H1 (cell line): ENCODE measurements at regions not wholly inside any gene's neighbourhood (a gene's known extent, or its start where the extent isn't known, plus 50 kb on each side); places are given as distances from the start of the nearest gene placed in this dataset.

Experiments
- CTCF ChIA-PET: fragments of 300-600 bp; sonication (Branson Sonifier 250); formaldehyde crosslinking; loops from one replicate; lab custom pipeline; 2021; ENCODE audit not compliant: partially characterized antibody; lab: Charles Lee
- POLR2A ChIA-PET: fragments of 300-600 bp; sonication (Branson Sonifier 250); formaldehyde crosslinking; loops from one replicate; lab custom pipeline; 2021; ENCODE audit warnings: inconsistent platforms; ENCODE audit not compliant: partially characterized antibody; lab: Charles Lee
- DNase-seq, 2 experiments: peaks; one replicate each; pipeline versions ENCODE4 v3.0.0 to v3.0.0-alpha.2; 2010 to 2022; ENCODE audit warnings: low spot score in 2 of 2, low read depth in 1 of 2, mixed read lengths in 1 of 2
- FAIRE-seq: peaks from 2 replicates; lab custom pipeline; 2011; peaks lifted over from hg19 to GRCh38; lab: Jason Lieb, UNC
- H2AFZ ChIP-seq: 2 replicates; pipeline ENCODE4 v1.8.1; 2012; ENCODE audit warnings: low read length, inconsistent platforms
- H2AK5ac ChIP-seq: 2 replicates; pipeline ENCODE4 v1.6.1; 2013; ENCODE audit warnings: low read depth, low read length
- H2BK120ac ChIP-seq: replicated peaks from 2 replicates; pipeline ENCODE3; 2013; ENCODE audit warnings: low read depth, low read length, inconsistent platforms
- H2BK12ac ChIP-seq: 2 replicates; pipeline ENCODE4 v1.6.1; 2013; ENCODE audit warnings: low read depth, low read length
- H2BK15ac ChIP-seq: 2 replicates; pipeline ENCODE4 v1.6.1; 2013; ENCODE audit warnings: low read length
- H2BK20ac ChIP-seq: 2 replicates; pipeline ENCODE4 v1.6.1; 2013; ENCODE audit warnings: low read length
- H2BK5ac ChIP-seq: 2 replicates; pipeline ENCODE4 v1.6.1; 2013; ENCODE audit warnings: low read depth, low read length
- H3K14ac ChIP-seq: 2 replicates; pipeline ENCODE4 v1.6.1; 2013; ENCODE audit warnings: inconsistent platforms; ENCODE audit not compliant: insufficient read length
- H3K18ac ChIP-seq: 2 replicates; pipeline ENCODE4 v1.6.1; 2013; ENCODE audit warnings: low read length; ENCODE audit errors: extremely low read depth
- H3K23ac ChIP-seq: 2 replicates; pipeline ENCODE4 v1.6.1; 2013; ENCODE audit warnings: inconsistent platforms; ENCODE audit not compliant: insufficient read length
- H3K23me2 ChIP-seq: 2 replicates; pipeline ENCODE4 v1.6.1; 2013; ENCODE audit warnings: low read depth, low read length
- H3K27ac ChIP-seq: 2 replicates; pipeline ENCODE4 v1.6.1; 2011; ENCODE audit warnings: low read depth, low read length, inconsistent platforms
- H3K27me3 ChIP-seq, 4 experiments: replicated peaks in 1 of 4; 1 replicate in 1 of 4; 2 replicates in 3 of 4; pipeline versions ENCODE4 v1.6.1 to v1.8.1; 2011 to 2013; ENCODE audit warnings: low read length in 3 of 4, mild to moderate bottlenecking in 3 of 4, inconsistent platforms in 2 of 4, mixed read lengths in 2 of 4, moderate library complexity in 1 of 4; ENCODE audit not compliant: control insufficient read depth in 3 of 4, insufficient read depth in 3 of 4; ENCODE audit errors: extremely low read depth in 1 of 4
- H3K36me3 ChIP-seq, 4 experiments: 2 replicates each; pipeline versions ENCODE4 v1.6.1 to v1.8.1; 2011 to 2013; ENCODE audit warnings: mild to moderate bottlenecking in 4 of 4, low read length in 3 of 4, moderate library complexity in 2 of 4, control low read depth in 1 of 4, inconsistent platforms in 1 of 4; ENCODE audit not compliant: insufficient read depth in 4 of 4, control insufficient read depth in 2 of 4
- H3K4ac ChIP-seq: replicated peaks from 2 replicates; pipeline ENCODE3; 2013; ENCODE audit warnings: low read length, low read depth, mixed read lengths, inconsistent platforms; ENCODE audit not compliant: insufficient read length
- H3K4me1 ChIP-seq, 4 experiments: replicated peaks in 1 of 4; 1 replicate in 1 of 4; 2 replicates in 3 of 4; pipeline versions ENCODE4 v1.6.1 to v1.8.1; 2011 to 2013; ENCODE audit warnings: low read length in 3 of 4, inconsistent platforms in 2 of 4, mixed read lengths in 1 of 4; ENCODE audit not compliant: insufficient read depth in 4 of 4, control insufficient read depth in 3 of 4
- H3K4me2 ChIP-seq, 2 experiments: 2 replicates each; pipeline versions ENCODE4 v1.6.1 to v1.8.1; 2011 to 2013; ENCODE audit warnings: low read depth in 2 of 2, low read length in 2 of 2, control low read depth in 1 of 2, inconsistent platforms in 1 of 2, mild to moderate bottlenecking in 1 of 2; ENCODE audit not compliant: insufficient read depth in 1 of 2
- H3K4me3 ChIP-seq, 4 experiments: fragments of 200-600, 300-600 bp in 1 of 4; sonication (generic), shearing (Covaris generic), sonication (Bioruptor Twin) in 1 of 4; 2 replicates each; pipeline versions ENCODE4 v1.5.1 to v1.8.1; 2011 to 2016; ENCODE audit warnings: low read length in 4 of 4, low read depth in 3 of 4, control low read depth in 2 of 4, inconsistent platforms in 2 of 4, mild to moderate bottlenecking in 2 of 4, mixed read lengths in 1 of 4, moderate library complexity in 1 of 4; ENCODE audit not compliant: insufficient read depth in 2 of 4; ENCODE audit errors: extremely low read depth in 1 of 4
- H3K56ac ChIP-seq: replicated peaks from 2 replicates; pipeline ENCODE3; 2013; ENCODE audit warnings: low read depth, mild to moderate bottlenecking, mixed read lengths, low read length, inconsistent platforms; ENCODE audit not compliant: insufficient read length
- H3K79me1 ChIP-seq: 2 replicates; pipeline ENCODE4 v1.6.1; 2013; ENCODE audit warnings: low read depth, low read length, control low read depth
- H3K79me2 ChIP-seq, 2 experiments: 2 replicates each; pipeline versions ENCODE4 v1.6.1 to v1.8.1; 2012 to 2013; ENCODE audit warnings: low read length in 2 of 2, mild to moderate bottlenecking in 2 of 2, inconsistent platforms in 1 of 2; ENCODE audit not compliant: insufficient read depth in 2 of 2, control insufficient read depth in 1 of 2
- H3K9ac ChIP-seq, 4 experiments: replicated peaks in 1 of 4; 1 replicate in 1 of 4; 2 replicates in 3 of 4; pipeline versions ENCODE4 v1.6.1 to v1.8.1; 2011 to 2013; ENCODE audit warnings: low read depth in 3 of 4, low read length in 3 of 4, control low read depth in 2 of 4, mild to moderate bottlenecking in 2 of 4, moderate library complexity in 2 of 4, inconsistent platforms in 1 of 4; ENCODE audit errors: extremely low read depth in 1 of 4
- H3K9me3 ChIP-seq, 2 experiments: 2 replicates each; pipeline versions ENCODE4 v1.6.1 to v1.8.1; 2012 to 2013; ENCODE audit warnings: mild to moderate bottlenecking in 2 of 2, moderate library complexity in 2 of 2, control low read depth in 1 of 2, inconsistent platforms in 1 of 2, low read depth in 1 of 2, low read length in 1 of 2, mixed read lengths in 1 of 2; ENCODE audit not compliant: insufficient read depth in 2 of 2
- H4K20me1 ChIP-seq, 2 experiments: replicated peaks in 1 of 2; 2 replicates each; pipeline versions ENCODE3 to v1.8.1; 2011 to 2013; ENCODE audit warnings: inconsistent platforms in 2 of 2, low read length in 2 of 2, mild to moderate bottlenecking in 1 of 2; ENCODE audit not compliant: insufficient read depth in 2 of 2, control insufficient read depth in 1 of 2
- H4K5ac ChIP-seq: 2 replicates; pipeline ENCODE4 v1.6.1; 2013; ENCODE audit warnings: low read length, low read depth, mixed read lengths, inconsistent platforms; ENCODE audit not compliant: insufficient read length
- H4K8ac ChIP-seq: 2 replicates; pipeline ENCODE4 v1.8.0; 2013; ENCODE audit warnings: mild to moderate bottlenecking, moderate library complexity, low read length, inconsistent platforms; ENCODE audit not compliant: insufficient read depth; ENCODE audit errors: extremely low read depth
- H4K91ac ChIP-seq: replicated peaks from 2 replicates; pipeline ENCODE3; 2013; ENCODE audit warnings: low read length, mixed read lengths, inconsistent platforms; ENCODE audit not compliant: insufficient read length
- ASH2L ChIP-seq: fragments of 200-600, 300-600 bp; sonication (generic); IDR thresholded peaks from one replicate; pipeline ENCODE4 v1.7.1; 2017; ENCODE audit warnings: low read length
- BACH1 ChIP-seq: IDR thresholded peaks from 2 replicates; pipeline ENCODE4 v1.6.1; 2012; ENCODE audit warnings: low read length, improper control_type of control experiment
- BCL11A ChIP-seq, 2 experiments: IDR thresholded peaks; one replicate each; pipeline ENCODE4 v1.6.1; 2011; ENCODE audit warnings: low read depth in 2 of 2, low read length in 2 of 2, mild to moderate bottlenecking in 2 of 2
- CHD1 ChIP-seq: IDR thresholded peaks from 2 replicates; pipeline ENCODE4 v1.6.1; 2012; ENCODE audit warnings: low read depth, low read length, improper control_type of control experiment
- EP300 ChIP-seq, 2 experiments: IDR thresholded peaks; 1 replicate in 1 of 2; 2 replicates in 1 of 2; pipeline ENCODE4 v1.6.1; 2011 to 2012; ENCODE audit warnings: low read depth in 2 of 2, low read length in 2 of 2, mild to moderate bottlenecking in 2 of 2, borderline replicate concordance in 1 of 2, inconsistent platforms in 1 of 2, moderate library complexity in 1 of 2
- PHF8 ChIP-seq: fragments of 200-600 bp; sonication (generic); conservative IDR thresholded peaks from 2 replicates; pipeline ENCODE4 v1.7.1; 2012; ENCODE audit warnings: low read depth, mild to moderate bottlenecking, inconsistent platforms, low read length, moderate library complexity
- SAP30 ChIP-seq: fragments of 300-600 bp; sonication (generic); IDR thresholded peaks from 2 replicates; pipeline ENCODE4 v1.7.1; 2012; ENCODE audit warnings: low read length, moderate library complexity, mild to moderate bottlenecking, inconsistent platforms; ENCODE audit not compliant: insufficient read depth, insufficient replicate concordance
- SIN3A ChIP-seq, 2 experiments: IDR thresholded peaks in 1 of 2; conservative IDR thresholded peaks in 1 of 2; 2 replicates each; pipeline ENCODE4 v1.6.1; 2011 to 2012; ENCODE audit warnings: low read length in 2 of 2, improper control_type of control experiment in 1 of 2, low read depth in 1 of 2, mild to moderate bottlenecking in 1 of 2
- SIRT6 ChIP-seq: IDR thresholded peaks from one replicate; pipeline ENCODE4 v1.7.1; 2012; ENCODE audit warnings: low read length, inconsistent platforms
- TCF12 ChIP-seq: IDR thresholded peaks from 2 replicates; pipeline ENCODE4 v1.6.1; 2011; ENCODE audit warnings: low read depth, mild to moderate bottlenecking, low read length
- WGBS, 2 experiments: shearing (Covaris generic) in 1 of 2; methylation state at CpG; one replicate each; pipeline versions ENCODE4 v1.1.6 to v1.1.7; 2013 to 2015; ENCODE audit warnings: low lambda C conversion rate in 2 of 2, mixed read lengths in 2 of 2, inconsistent platforms in 1 of 2, low coverage in 1 of 2, missing lambda C conversion rate in 1 of 2; ENCODE audit not compliant: insufficient replicate concordance in 2 of 2, insufficient coverage in 1 of 2, insufficient read length in 1 of 2; ENCODE audit errors: extremely low coverage in 1 of 2, missing lambda C conversion rate in 1 of 2; 5-methylcytosine and 5-hydroxymethylcytosine counted together
- TF ChIP-seq, protein P1 (sequence below): IDR thresholded peaks from 2 replicates; pipeline ENCODE4 v1.6.1; 2011; ENCODE audit warnings: low read depth, mild to moderate bottlenecking, low read length; ENCODE audit not compliant: insufficient read depth
- TF ChIP-seq, protein P2 (sequence below): IDR thresholded peaks from 2 replicates; pipeline ENCODE4 v1.6.1; 2011; ENCODE audit warnings: low read length, improper control_type of control experiment

DNA sequence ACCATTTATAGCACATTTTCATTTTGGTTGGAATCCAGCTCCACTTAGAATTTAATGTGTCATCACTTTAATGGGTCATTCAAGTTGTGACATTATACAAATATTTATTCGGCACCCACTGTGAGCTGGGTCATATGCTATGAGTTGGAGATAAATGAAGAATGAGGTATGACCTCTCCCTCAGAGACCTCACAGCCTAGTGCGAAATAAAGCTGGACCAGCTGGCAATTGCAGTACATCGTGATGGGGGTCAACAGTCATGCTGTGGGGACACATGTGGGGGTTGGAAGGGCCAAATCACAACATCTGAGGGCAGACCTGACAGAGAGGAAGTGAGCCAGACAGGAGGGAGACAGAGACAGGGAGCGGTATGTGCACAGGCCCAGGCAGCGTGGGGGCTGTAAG is 175.4 kb downstream of the MAIP1 start:
- Histone ChIP-seq H3K9ac (no peak overlapping the region), H3K4me3 (no peak overlapping the region), H3K18ac (no peak overlapping the region), H3K4me1 (peaks cover 0 to under 1% (median 0%) of the 10 kb centered on the region in 4 experiments; a peak in 2 of 7 replicates), H3K27ac (no peak overlapping the region), H3K79me2 (no peaks in the 10 kb centered on the region), H3K23ac (no peak overlapping the region), H2AK5ac (no peak overlapping the region), H2BK15ac (no peak overlapping the region), H2BK20ac (no peak overlapping the region), H2AFZ (no peak overlapping the region), H3K14ac (no peak overlapping the region), H3K79me1 (no peaks in the 10 kb centered on the region), H3K56ac (no peak overlapping the region), H3K9me3 (peaks cover 15 to 16% of the 10 kb centered on the region in 2 experiments), H2BK12ac (no peak overlapping the region), H4K8ac (no peak overlapping the region; the same call in 1 of the 2 replicates), H4K5ac (no peak overlapping the region), H4K20me1 (no peaks in the 10 kb centered on the region), H4K91ac (no peak overlapping the region), H3K36me3 (peaks cover 0 to 9% (median 2%) of the 10 kb centered on the region in 4 experiments; a peak in 3 of 8 replicates), H3K4me2 (no peak overlapping the region), H2BK5ac (0 out of 2 replicates have a peak overlapping the region, but pooled peaks have one; percentile 1), H2BK120ac (no peak overlapping the region), H3K23me2 (no peaks in the 10 kb centered on the region), H3K4ac (peak overlapping the region; percentile 80), H3K27me3 (no peaks in the 10 kb centered on the region)
- FAIRE-seq (no peak), DNase-seq (no peak)
- 68% methylated on average over 5 of the region's 5 CpGs; no CpG with 5 or more reads in 1 of the 2 experiments for WGBS, 2 experiments
- TF ChIP-seq, protein P1, sequence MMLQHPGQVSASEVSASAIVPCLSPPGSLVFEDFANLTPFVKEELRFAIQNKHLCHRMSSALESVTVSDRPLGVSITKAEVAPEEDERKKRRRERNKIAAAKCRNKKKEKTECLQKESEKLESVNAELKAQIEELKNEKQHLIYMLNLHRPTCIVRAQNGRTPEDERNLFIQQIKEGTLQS: no peak
- TF ChIP-seq SIRT6 (no peak), ASH2L (no peak), CHD1 (no peak), SIN3A (conservative IDR thresholded peaks at IDR 0.05 in 1 of 2, IDR thresholded peaks at IDR 0.05 in 1 of 2; ENCODE audit: low read depth in 1 of 2, low read length in 2 of 2) (no peak), BCL11A (IDR thresholded peaks at IDR 0.05; ENCODE audit: low read depth in 2 of 2, low read length in 2 of 2) (no peak), SAP30 (no peak), EP300 (IDR thresholded peaks at IDR 0.05; ENCODE audit: borderline replicate concordance in 1 of 2, low read depth in 2 of 2, low read length in 2 of 2) (no peak), TCF12 (no peak), BACH1 (no peak), PHF8 (no peak)
- TF ChIP-seq, protein P2, sequence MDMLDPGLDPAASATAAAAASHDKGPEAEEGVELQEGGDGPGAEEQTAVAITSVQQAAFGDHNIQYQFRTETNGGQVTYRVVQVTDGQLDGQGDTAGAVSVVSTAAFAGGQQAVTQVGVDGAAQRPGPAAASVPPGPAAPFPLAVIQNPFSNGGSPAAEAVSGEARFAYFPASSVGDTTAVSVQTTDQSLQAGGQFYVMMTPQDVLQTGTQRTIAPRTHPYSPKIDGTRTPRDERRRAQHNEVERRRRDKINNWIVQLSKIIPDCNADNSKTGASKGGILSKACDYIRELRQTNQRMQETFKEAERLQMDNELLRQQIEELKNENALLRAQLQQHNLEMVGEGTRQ: no peak
- CTCF ChIA-PET: interaction anchor here (0.6 to 2.0 kb wide), 5 partner anchors 8 to 340 kb away, joined by 3 to 5 read pairs (median 4); no protein-coding TSS in a partner anchor
- POLR2A ChIA-PET: no interaction called here
